ENCODE measurements at regions not wholly inside any gene's neighbourhood (a gene's known extent, or its start where the extent isn't known, plus 50 kb on each side); places are given as distances from the start of the nearest gene placed in this dataset.
A peak's percentile ranks its signal among the peaks of the same experiment; 100 is the strongest.

DNA sequence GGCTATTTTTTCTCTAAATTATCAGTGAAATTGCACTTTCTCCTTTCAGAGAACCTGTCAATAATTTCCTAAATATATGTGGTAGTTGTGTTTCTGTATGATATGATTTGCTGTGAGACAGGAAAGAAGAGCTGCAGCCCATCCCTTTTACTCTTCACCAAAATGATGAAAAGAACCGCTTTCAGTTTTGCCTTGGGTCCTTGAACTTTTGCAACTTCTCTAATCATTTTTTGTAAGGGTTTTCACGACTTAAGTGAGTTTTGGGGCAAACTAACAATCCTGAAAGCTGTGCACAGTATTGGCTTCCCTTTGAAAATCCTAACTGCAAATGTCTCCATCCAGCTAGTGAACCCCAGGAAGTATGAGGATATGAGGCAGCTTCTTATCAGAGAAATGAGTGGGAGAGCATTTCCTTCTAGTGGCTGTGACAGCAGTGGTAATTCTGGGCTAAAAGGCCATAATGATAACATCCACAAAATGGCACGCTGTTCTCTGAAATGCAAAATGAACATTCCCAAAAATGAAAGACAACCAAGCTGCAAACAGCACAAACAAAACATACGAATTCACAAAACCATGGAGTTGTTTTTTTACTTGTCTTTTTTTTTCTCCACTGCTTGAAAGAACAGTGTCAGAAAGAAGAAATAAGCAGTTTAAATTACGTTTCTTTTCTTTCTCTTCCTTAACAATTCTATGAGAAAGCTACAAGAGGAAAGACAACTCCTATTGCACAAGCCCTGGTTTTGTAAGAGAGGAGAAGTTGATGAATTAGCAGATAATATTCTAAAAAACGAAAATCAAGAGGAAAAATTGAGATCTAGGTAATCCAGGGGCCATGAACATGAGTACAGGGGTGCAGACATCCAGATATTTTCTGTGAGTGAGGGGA lies 1291.6 kb upstream of the ZEB2 start:
- no peak overlapping the region for H3K4me3 ChIP-seq (replicated peaks; ENCODE audit: insufficient read depth, low read length)
- H3K27ac ChIP-seq (replicated peaks) = peak overlapping the region; percentile 13
- TF ChIP-seq GABPA (IDR thresholded peaks at IDR 0.05; ENCODE audit: low read depth) (no peak), SPI1 (IDR thresholded peaks at IDR 0.05; ENCODE audit: borderline replicate concordance, low read depth) (no peak), POLR2AphosphoS5 (IDR thresholded peaks at IDR 0.05; ENCODE audit: low read depth) (no peak)
- TF ChIP-seq, protein P1, sequence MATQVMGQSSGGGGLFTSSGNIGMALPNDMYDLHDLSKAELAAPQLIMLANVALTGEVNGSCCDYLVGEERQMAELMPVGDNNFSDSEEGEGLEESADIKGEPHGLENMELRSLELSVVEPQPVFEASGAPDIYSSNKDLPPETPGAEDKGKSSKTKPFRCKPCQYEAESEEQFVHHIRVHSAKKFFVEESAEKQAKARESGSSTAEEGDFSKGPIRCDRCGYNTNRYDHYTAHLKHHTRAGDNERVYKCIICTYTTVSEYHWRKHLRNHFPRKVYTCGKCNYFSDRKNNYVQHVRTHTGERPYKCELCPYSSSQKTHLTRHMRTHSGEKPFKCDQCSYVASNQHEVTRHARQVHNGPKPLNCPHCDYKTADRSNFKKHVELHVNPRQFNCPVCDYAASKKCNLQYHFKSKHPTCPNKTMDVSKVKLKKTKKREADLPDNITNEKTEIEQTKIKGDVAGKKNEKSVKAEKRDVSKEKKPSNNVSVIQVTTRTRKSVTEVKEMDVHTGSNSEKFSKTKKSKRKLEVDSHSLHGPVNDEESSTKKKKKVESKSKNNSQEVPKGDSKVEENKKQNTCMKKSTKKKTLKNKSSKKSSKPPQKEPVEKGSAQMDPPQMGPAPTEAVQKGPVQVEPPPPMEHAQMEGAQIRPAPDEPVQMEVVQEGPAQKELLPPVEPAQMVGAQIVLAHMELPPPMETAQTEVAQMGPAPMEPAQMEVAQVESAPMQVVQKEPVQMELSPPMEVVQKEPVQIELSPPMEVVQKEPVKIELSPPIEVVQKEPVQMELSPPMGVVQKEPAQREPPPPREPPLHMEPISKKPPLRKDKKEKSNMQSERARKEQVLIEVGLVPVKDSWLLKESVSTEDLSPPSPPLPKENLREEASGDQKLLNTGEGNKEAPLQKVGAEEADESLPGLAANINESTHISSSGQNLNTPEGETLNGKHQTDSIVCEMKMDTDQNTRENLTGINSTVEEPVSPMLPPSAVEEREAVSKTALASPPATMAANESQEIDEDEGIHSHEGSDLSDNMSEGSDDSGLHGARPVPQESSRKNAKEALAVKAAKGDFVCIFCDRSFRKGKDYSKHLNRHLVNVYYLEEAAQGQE (IDR thresholded peaks at IDR 0.05; ENCODE audit: insufficient replicate concordance, low read depth) = no peak
- TF ChIP-seq, protein P2, sequence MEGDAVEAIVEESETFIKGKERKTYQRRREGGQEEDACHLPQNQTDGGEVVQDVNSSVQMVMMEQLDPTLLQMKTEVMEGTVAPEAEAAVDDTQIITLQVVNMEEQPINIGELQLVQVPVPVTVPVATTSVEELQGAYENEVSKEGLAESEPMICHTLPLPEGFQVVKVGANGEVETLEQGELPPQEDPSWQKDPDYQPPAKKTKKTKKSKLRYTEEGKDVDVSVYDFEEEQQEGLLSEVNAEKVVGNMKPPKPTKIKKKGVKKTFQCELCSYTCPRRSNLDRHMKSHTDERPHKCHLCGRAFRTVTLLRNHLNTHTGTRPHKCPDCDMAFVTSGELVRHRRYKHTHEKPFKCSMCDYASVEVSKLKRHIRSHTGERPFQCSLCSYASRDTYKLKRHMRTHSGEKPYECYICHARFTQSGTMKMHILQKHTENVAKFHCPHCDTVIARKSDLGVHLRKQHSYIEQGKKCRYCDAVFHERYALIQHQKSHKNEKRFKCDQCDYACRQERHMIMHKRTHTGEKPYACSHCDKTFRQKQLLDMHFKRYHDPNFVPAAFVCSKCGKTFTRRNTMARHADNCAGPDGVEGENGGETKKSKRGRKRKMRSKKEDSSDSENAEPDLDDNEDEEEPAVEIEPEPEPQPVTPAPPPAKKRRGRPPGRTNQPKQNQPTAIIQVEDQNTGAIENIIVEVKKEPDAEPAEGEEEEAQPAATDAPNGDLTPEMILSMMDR (IDR thresholded peaks at IDR 0.05; ENCODE audit: insufficient read depth, low read length) = no peak
- DNase-seq (ENCODE audit: low read depth in 1 of 2, low spot score in 1 of 2) = peak; percentile 7 to 35
- no peaks in the 10 kb centered on the region for H3K27me3 ChIP-seq (ENCODE audit: insufficient read depth, poor library complexity, severe bottlenecking)

DNA sequence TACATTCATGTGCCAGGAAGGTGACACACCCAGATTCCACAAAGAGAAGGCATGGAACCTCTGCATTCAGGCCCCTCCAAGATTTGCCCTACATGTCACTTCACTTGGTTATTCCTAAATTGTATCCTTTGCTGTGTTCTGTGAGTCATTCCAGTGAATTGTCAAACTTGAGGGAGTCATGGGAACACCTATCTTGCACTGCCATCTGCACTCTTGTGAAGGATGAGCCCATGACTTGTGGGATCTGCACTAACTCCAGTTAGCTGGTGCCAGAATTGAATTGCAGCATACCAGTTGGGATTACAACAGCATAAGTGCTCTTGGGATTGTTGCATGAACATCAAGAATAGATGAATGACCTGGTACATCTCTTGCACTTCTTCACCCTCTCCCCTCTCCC lies 1288.0 kb upstream of the ZEB2 start:
- DNase-seq (ENCODE audit: low read depth in 1 of 2, low spot score in 1 of 2) = no peak
- no peak for TF ChIP-seq GABPA (IDR thresholded peaks at IDR 0.05; ENCODE audit: low read depth)
- TF ChIP-seq POLR2AphosphoS5 (IDR thresholded peaks at IDR 0.05; ENCODE audit: low read depth) = no peak
- TF ChIP-seq SPI1 (IDR thresholded peaks at IDR 0.05; ENCODE audit: borderline replicate concordance, low read depth) = no peak
- TF ChIP-seq, protein P1 (IDR thresholded peaks at IDR 0.05; ENCODE audit: insufficient replicate concordance, low read depth) = no peak
- TF ChIP-seq, protein P2 (IDR thresholded peaks at IDR 0.05; ENCODE audit: insufficient read depth, low read length) = no peak

DNA sequence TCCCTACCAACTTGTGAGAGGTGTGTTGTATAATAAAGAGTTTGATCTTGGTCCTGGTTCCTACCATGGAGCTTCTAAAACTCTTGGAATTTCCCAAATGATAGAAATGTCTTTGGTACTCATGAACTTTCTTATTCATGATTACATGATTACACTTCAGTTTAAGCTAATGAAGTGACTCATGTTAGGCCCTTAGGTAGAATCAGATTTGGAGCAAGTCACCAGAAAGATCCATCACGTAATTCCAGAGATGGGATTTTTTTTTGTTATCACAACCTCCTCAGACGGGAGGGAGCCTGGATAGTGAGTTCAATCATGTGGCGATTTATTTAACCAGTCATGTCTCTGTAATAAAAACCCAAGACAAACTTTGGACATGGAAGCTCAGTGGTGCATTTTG lies 1287.6 kb upstream of the ZEB2 start:
- Histone ChIP-seq H3K4me3 (replicated peaks; ENCODE audit: insufficient read depth, low read length) (no peak overlapping the region), H3K27ac (replicated peaks) (no peak overlapping the region), H3K27me3 (ENCODE audit: insufficient read depth, poor library complexity, severe bottlenecking) (no peaks in the 10 kb centered on the region)
- TF ChIP-seq POLR2AphosphoS5 (IDR thresholded peaks at IDR 0.05; ENCODE audit: low read depth) (no peak), SPI1 (IDR thresholded peaks at IDR 0.05; ENCODE audit: borderline replicate concordance, low read depth) (no peak), GABPA (IDR thresholded peaks at IDR 0.05; ENCODE audit: low read depth) (no peak)
- TF ChIP-seq, protein P2 (IDR thresholded peaks at IDR 0.05; ENCODE audit: insufficient read depth, low read length) = no peak
- TF ChIP-seq, protein P1 (IDR thresholded peaks at IDR 0.05; ENCODE audit: insufficient replicate concordance, low read depth) = no peak
- no peak for DNase-seq (ENCODE audit: low read depth in 1 of 2, low spot score in 1 of 2)

More for the DNA sequence above, 1288.0 kb upstream of the ZEB2 start:
- Histone ChIP-seq H3K27ac (replicated peaks) (no peak overlapping the region), H3K4me3 (replicated peaks; ENCODE audit: insufficient read depth, low read length) (no peak overlapping the region), H3K27me3 (ENCODE audit: insufficient read depth, poor library complexity, severe bottlenecking) (no peaks in the 10 kb centered on the region)

Data from HL-60 (cell line).